ENCODE measurements at regions not wholly inside any gene's neighbourhood (a gene's known extent, or its start where the extent isn't known, plus 50 kb on each side); places are given as distances from the start of the nearest gene placed in this dataset.

- Histone ChIP-seq H3K4me2 (ENCODE audit: low read depth, low read length, poor library complexity, severe bottlenecking) (no peak overlapping the region), H3K36me3 (ENCODE audit: insufficient read depth, low read length) (no peaks in the 10 kb centered on the region), H3K4me1 (ENCODE audit: insufficient read depth, low read length, poor library complexity, severe bottlenecking) (no peaks in the 10 kb centered on the region), H3F3A (ENCODE audit: low read depth) (no peaks in the 10 kb centered on the region), H3K9ac (ENCODE audit: low read depth, low read length, poor library complexity, severe bottlenecking) (no peak overlapping the region), H2AFZ (ENCODE audit: low read length) (no peak overlapping the region), H3K9me3 (ENCODE audit: insufficient read depth, low read depth, low read length) (0 out of 2 replicates have a peak, but pooled peaks cover under 1% of the 10 kb centered on the region), H3K79me2 (ENCODE audit: insufficient read depth, low read length) (no peaks in the 10 kb centered on the region), H3K27me3 (ENCODE audit: insufficient read depth, low read length, poor library complexity, severe bottlenecking) (peaks cover 70% of the 10 kb centered on the region), H3K4me3 (ENCODE audit: low read length, poor library complexity, severe bottlenecking) (no peak overlapping the region), H4K20me1 (ENCODE audit: insufficient read depth, low read length, poor library complexity, severe bottlenecking) (no peaks in the 10 kb centered on the region), H3K9me2 (replicated peaks; ENCODE audit: low read depth, low read length) (no peaks in the 10 kb centered on the region)
- no peak for TF ChIP-seq EZH2phosphoT487 (IDR thresholded peaks at IDR 0.05; ENCODE audit: borderline replicate concordance)
Observed at GRCh38 chr15:95417761-95418160, 912.7 kb upstream of the NR2F2 start.

GRCh38 chr15:95422255-95422654, 908.2 kb upstream of the NR2F2 start:
- Histone ChIP-seq H2AFZ (ENCODE audit: low read length) (no peak overlapping the region), H3K4me2 (ENCODE audit: low read depth, low read length, poor library complexity, severe bottlenecking) (no peak overlapping the region), H3K36me3 (ENCODE audit: insufficient read depth, low read length) (no peaks in the 10 kb centered on the region), H3K9ac (ENCODE audit: low read depth, low read length, poor library complexity, severe bottlenecking) (no peak overlapping the region), H4K20me1 (ENCODE audit: insufficient read depth, low read length, poor library complexity, severe bottlenecking) (no peaks in the 10 kb centered on the region), H3K9me3 (ENCODE audit: insufficient read depth, low read depth, low read length) (0 out of 2 replicates have a peak, but pooled peaks cover 6% of the 10 kb centered on the region), H3F3A (ENCODE audit: low read depth) (no peaks in the 10 kb centered on the region), H3K27me3 (ENCODE audit: insufficient read depth, low read length, poor library complexity, severe bottlenecking) (peaks cover 25% of the 10 kb centered on the region), H3K4me3 (ENCODE audit: low read length, poor library complexity, severe bottlenecking) (no peak overlapping the region), H3K9me2 (replicated peaks; ENCODE audit: low read depth, low read length) (no peaks in the 10 kb centered on the region), H3K4me1 (ENCODE audit: insufficient read depth, low read length, poor library complexity, severe bottlenecking) (no peaks in the 10 kb centered on the region), H3K79me2 (ENCODE audit: insufficient read depth, low read length) (no peaks in the 10 kb centered on the region)
- TF ChIP-seq CTCF (conservative IDR thresholded peaks at IDR 0.05; ENCODE audit: low read length) (no peak), EZH2phosphoT487 (IDR thresholded peaks at IDR 0.05; ENCODE audit: borderline replicate concordance) (no peak)

- Histone ChIP-seq H3K79me2 (ENCODE audit: insufficient read depth, low read length) (no peaks in the 10 kb centered on the region), H3K4me3 (ENCODE audit: low read length, poor library complexity, severe bottlenecking) (no peak overlapping the region), H3K9me3 (ENCODE audit: insufficient read depth, low read depth, low read length) (0 out of 2 replicates have a peak, but pooled peaks cover 6% of the 10 kb centered on the region), H3K4me1 (ENCODE audit: insufficient read depth, low read length, poor library complexity, severe bottlenecking) (no peaks in the 10 kb centered on the region), H3F3A (ENCODE audit: low read depth) (no peaks in the 10 kb centered on the region), H4K20me1 (ENCODE audit: insufficient read depth, low read length, poor library complexity, severe bottlenecking) (no peaks in the 10 kb centered on the region), H3K4me2 (ENCODE audit: low read depth, low read length, poor library complexity, severe bottlenecking) (no peak overlapping the region), H2AFZ (ENCODE audit: low read length) (no peak overlapping the region), H3K27me3 (ENCODE audit: insufficient read depth, low read length, poor library complexity, severe bottlenecking) (peaks cover 27% of the 10 kb centered on the region), H3K36me3 (ENCODE audit: insufficient read depth, low read length) (no peaks in the 10 kb centered on the region), H3K9ac (ENCODE audit: low read depth, low read length, poor library complexity, severe bottlenecking) (no peak overlapping the region), H3K9me2 (replicated peaks; ENCODE audit: low read depth, low read length) (no peaks in the 10 kb centered on the region)
- TF ChIP-seq EZH2phosphoT487 (IDR thresholded peaks at IDR 0.05; ENCODE audit: borderline replicate concordance) (no peak), CTCF (conservative IDR thresholded peaks at IDR 0.05; ENCODE audit: low read length) (no peak)
Observed at GRCh38 chr15:95425859-95426258, 904.6 kb upstream of the NR2F2 start.

- no peaks in the 10 kb centered on the region for H3F3A ChIP-seq (ENCODE audit: low read depth)
- no peaks in the 10 kb centered on the region for H3K9me3 ChIP-seq (ENCODE audit: insufficient read depth, low read depth, low read length)
- H3K4me2 ChIP-seq (ENCODE audit: low read depth, low read length, poor library complexity, severe bottlenecking): no peak overlapping the region
- no peaks in the 10 kb centered on the region for H3K4me1 ChIP-seq (ENCODE audit: insufficient read depth, low read length, poor library complexity, severe bottlenecking)
- H3K9me2 ChIP-seq (replicated peaks; ENCODE audit: low read depth, low read length): no peaks in the 10 kb centered on the region
- H3K9ac ChIP-seq (ENCODE audit: low read depth, low read length, poor library complexity, severe bottlenecking): no peak overlapping the region
- no peaks in the 10 kb centered on the region for H3K79me2 ChIP-seq (ENCODE audit: insufficient read depth, low read length)
- no peak overlapping the region for H2AFZ ChIP-seq (ENCODE audit: low read length)
- H3K27me3 ChIP-seq (ENCODE audit: insufficient read depth, low read length, poor library complexity, severe bottlenecking): peaks cover 62% of the 10 kb centered on the region
- TF ChIP-seq CTCF (conservative IDR thresholded peaks at IDR 0.05; ENCODE audit: low read length): no peak
- no peak for TF ChIP-seq EZH2phosphoT487 (IDR thresholded peaks at IDR 0.05; ENCODE audit: borderline replicate concordance)
- H4K20me1 ChIP-seq (ENCODE audit: insufficient read depth, low read length, poor library complexity, severe bottlenecking): no peaks in the 10 kb centered on the region
- no peaks in the 10 kb centered on the region for H3K36me3 ChIP-seq (ENCODE audit: insufficient read depth, low read length)
- no peak overlapping the region for H3K4me3 ChIP-seq (ENCODE audit: low read length, poor library complexity, severe bottlenecking)
Observed at GRCh38 chr15:95429345-95429744, 901.2 kb upstream of the NR2F2 start.
